HG02610 (cell line): ENCODE measurements at regions not wholly inside any gene's neighbourhood (a gene's known extent, or its start where the extent isn't known, plus 50 kb on each side); places are given as distances from the start of the nearest gene placed in this dataset.
"Not testable (repeated sequence)": the region's sequence is repeated elsewhere in the genome, so short reads cannot be mapped to it uniquely, and the experiment has no call there.

Experiments
- ATAC-seq: cut with Tn5 transposase; IDR thresholded peaks from one replicate; pipeline ENCODE4 v1.9.1; 2021; ENCODE audit warnings: mild to moderate bottlenecking, moderate library complexity; ENCODE audit not compliant: unreplicated experiment

DNA sequence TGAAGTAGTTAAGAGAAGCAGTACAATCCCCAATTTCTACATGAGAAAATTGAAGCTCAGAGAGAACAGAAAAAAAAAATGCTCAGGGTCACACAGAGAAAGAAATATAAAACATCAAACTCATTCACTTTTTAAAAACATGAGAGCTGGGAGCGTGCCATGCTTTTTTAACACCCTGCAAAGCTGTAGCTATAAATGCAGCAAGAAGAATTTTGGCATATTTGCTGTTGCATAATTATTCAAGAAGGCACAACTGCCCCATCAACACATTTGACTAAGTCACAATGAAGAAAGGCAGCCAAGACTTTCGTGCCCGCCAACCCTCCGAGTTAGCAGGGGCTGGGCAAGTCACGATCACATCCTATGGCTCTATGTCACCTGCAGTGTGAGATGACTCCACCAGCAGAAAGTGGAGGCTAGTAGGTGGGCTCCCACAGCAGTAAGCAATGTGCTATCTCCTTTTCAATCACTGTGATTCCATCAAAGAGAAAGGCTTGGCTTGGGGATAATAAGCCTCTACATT is 214.8 kb downstream of the DHX15 start:
- ATAC-seq: no peak

DNA sequence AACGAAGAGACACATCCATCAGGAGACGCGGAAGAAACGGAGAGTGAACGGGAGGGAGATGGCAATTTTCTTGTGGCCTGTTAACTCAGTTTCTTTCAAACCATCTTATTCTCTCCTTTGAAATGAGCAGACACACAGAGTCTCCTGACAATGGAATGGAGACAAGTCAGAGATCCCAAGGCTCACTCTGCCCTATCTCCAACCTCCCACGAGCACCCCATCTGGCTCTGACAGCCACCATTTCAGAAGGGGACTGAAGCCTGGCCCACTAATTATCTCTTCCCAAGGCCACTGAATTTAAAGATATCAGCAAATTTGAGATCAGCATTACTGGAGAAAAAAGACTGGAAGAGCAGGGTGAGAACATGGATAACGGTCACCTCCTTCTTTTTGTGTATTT is 215.6 kb downstream of the DHX15 start:
- ATAC-seq: no peak

DNA sequence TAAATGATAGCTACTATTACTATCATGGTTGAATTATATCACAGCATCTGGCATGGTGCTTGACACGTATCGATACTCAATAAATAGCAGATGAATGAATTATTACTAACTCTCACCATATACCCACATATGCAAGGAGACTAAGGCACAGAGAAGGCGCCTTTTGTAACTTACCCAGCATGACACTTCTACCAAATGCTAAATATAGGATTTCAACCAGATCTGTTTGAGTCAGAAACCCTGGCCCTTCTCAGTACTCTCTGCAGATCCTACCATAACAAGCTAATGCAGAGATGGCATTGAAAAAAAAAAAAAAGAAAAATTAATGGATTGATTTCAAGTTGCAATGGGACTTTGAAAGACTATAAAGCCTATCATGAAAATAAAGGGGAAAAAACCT is 219.5 kb downstream of the DHX15 start:
- no peak for ATAC-seq

DNA sequence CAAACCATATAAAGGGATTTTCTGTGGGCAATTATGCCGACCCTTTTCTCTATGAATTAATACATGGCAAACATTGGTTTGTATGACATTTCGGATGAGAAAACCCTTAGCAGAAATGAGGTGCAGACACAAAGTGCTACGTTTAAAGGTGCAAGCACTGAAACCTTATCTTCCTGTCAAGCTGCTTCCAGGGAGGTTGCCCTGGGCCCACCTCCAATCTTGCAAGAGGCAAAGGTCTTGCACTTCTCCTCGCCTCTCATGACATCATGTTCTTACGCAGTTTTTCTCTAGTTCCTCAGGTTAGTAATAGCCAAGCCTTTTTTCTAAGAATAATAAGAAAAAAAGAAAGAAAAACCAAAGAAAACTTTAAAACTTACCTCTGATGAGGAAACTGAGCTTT is 220.1 kb downstream of the DHX15 start:
- ATAC-seq: no peak

DNA sequence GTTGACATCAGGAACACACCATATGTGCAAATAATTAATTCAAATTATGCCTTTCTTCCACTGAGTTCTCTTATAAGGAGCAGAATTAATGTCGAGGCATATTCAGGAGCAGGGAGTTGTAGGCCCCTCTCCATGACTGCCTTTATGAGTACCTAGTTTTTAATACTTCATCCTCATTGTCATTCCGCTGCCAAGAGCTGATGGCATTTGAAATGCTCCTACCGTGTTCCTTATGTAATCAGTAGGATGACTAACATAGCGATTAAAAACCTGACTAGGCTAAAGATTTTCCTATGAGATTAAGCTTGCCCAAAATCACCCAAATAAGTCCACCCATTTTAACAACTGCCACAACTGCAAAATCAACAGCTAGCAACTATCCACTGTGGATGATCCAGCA is 220.6 kb downstream of the DHX15 start:
- no peak for ATAC-seq

- no peak for ATAC-seq
These were observed 232.2 kb downstream of the DHX15 start for GRCh38 chr4:24352112-24352511.

- not testable (repeated sequence) for ATAC-seq
These were observed 235.0 kb downstream of the DHX15 start for GRCh38 chr4:24349168-24349996.

DNA sequence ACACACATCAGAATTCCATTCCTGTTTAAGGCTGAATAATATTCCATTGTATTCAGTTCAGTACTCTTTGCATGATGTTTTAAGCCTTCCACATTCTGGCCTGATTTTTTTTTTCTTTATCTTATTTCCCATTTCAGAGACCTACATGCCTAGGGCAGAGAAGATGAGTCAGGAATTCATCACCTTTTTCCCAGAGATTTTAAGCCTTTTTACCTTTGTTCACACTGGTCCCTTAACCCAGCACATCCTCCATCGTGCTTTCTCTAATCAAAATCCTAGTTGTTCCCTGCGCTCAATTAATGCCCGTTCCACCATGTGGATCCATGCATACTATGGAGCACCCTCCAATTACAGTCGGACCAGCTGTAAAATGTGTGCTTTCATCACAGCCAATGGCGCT is 245.1 kb downstream of the DHX15 start:
- no peak for ATAC-seq

GRCh38 chr4:24337451-24338190 is 246.7 kb downstream of the DHX15 start:
- no peak for ATAC-seq

DNA sequence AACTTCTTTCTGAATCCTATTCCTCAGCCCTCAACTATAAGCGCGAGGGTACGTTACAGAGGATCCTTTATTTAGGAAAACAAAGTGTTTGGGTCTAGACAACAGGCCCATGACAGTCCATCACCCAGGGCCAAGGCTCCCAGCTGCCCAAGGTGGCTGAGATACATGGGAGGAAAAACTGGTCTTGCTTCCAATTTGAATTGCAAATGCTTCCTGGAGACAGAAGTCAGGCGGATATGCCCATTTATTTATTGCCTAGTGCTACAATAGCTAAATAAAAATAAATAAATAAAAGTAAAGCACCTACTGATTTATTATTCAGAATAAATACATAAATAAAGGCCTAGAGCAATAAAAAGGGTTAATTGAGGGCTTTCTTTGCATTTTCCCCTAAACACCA is 248.7 kb downstream of the DHX15 start:
- no peak for ATAC-seq

GRCh38 chr4:24334906-24335305 is 249.4 kb downstream of the DHX15 start:
- ATAC-seq: no peak

GRCh38 chr4:24330573-24330972 is 253.8 kb downstream of the DHX15 start:
- no peak for ATAC-seq

- no peak for ATAC-seq
These were observed 254.2 kb downstream of the DHX15 start for GRCh38 chr4:24330172-24330571.

GRCh38 chr4:24328711-24329110 is 255.6 kb downstream of the DHX15 start:
- ATAC-seq: no peak

DNA sequence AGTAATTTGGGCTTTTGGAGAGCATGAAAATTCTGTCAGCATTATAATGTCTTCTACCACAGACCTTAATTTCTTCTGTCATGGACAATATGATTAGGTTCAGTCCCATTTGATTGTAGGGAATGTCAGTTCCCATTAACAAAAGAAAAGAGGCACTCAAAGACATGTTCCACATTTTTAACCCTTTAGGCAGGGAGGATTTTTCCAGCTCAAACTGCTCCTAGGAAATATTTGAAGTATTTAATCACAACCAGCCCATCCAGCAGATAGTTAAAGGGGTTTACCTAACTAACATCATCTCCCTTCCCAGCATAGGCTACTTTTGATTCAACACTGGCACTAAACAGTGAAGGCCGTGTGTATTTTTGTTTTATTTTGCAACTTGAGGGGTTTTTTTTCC is 256.0 kb downstream of the DHX15 start:
- ATAC-seq: no peak

GRCh38 chr4:24322995-24323394 is 261.4 kb downstream of the DHX15 start:
- no peak for ATAC-seq

- ATAC-seq: no peak
These were observed 261.8 kb downstream of the DHX15 start for GRCh38 chr4:24322511-24322910.

DNA sequence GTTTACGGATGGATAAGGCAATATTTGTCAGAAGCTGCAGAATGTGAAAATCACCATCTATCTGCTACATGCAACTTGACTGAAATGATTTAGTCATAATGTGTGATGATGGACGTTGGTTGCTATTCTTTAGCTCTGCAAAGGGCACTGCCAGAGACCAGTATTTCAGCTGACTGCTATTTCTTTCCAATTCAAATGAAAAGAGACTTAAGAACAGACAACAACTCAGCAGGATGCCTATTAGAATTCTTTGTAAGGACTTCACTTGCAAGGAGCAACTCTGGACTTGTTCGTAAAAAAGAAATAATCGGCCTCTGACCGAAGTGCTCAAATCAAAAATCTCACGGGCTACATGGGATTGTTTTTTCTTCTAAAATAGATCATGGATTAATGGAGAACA is 262.7 kb downstream of the DHX15 start:
- ATAC-seq: no peak

DNA sequence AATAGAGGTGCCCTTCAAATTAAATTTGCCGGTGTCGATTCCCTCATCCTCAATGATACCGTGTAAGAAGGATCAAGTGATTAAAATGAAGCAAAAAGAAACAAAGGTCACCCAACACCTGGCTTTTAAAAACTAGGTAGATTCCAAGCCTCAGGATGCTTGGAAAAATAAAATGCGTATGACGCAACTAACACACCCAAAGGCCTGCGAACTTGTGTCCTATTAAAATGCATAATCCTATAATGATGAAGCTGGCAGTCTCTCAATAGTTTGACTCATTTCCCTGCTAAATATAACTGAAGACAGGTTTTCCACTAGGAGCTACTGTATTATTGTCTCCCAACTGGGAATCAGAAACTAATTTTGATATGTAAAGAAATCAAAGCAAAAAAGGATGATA is 263.2 kb downstream of the DHX15 start:
- ATAC-seq: no peak

GRCh38 chr4:24319387-24319786 is 265.0 kb downstream of the DHX15 start:
- ATAC-seq: no peak

- no peak for ATAC-seq
These were observed 269.3 kb downstream of the DHX15 start for GRCh38 chr4:24315056-24315455.

GRCh38 chr4:24312261-24312913 is 272.0 kb downstream of the DHX15 start:
- ATAC-seq: no peak
